ENCODE measurements at regions not wholly inside any gene's neighbourhood (a gene's known extent, or its start where the extent isn't known, plus 50 kb on each side); places are given as distances from the start of the nearest gene placed in this dataset.
"Not testable (repeated sequence)": the region's sequence is repeated elsewhere in the genome, so short reads cannot be mapped to it uniquely, and the experiment has no call there.

- no peak for FAIRE-seq
- TF ChIP-seq FOS (IDR thresholded peaks at IDR 0.05; ENCODE audit: borderline replicate concordance, insufficient read depth, low read length) = no peak
- TF ChIP-seq GATA2 (IDR thresholded peaks at IDR 0.05; ENCODE audit: insufficient read depth, insufficient read length, low read depth, low read length) = no peak
- TF ChIP-seq CTCF (IDR thresholded peaks at IDR 0.05; ENCODE audit: extremely low read depth in 1 of 2, insufficient read depth in 1 of 2, low read depth in 1 of 2, low read length in 2 of 2) = no peak
- TF ChIP-seq JUN (IDR thresholded peaks at IDR 0.05; ENCODE audit: borderline replicate concordance, insufficient read depth, insufficient read length, low read depth) = no peak
- no peak for TF ChIP-seq MYC (IDR thresholded peaks at IDR 0.05; ENCODE audit: low read depth, low read length)
- no peak for TF ChIP-seq EZH2 (IDR thresholded peaks at IDR 0.05; ENCODE audit: borderline replicate concordance, low read depth, low read length, severe bottlenecking)
- TF ChIP-seq POLR2A (IDR thresholded peaks at IDR 0.05; ENCODE audit: low read depth, low read length) = no peak
- TF ChIP-seq POLR2AphosphoS5 (IDR thresholded peaks at IDR 0.05; ENCODE audit: insufficient read depth, low read depth, low read length) = no peak
- no peak for TF ChIP-seq MAX (IDR thresholded peaks at IDR 0.05; ENCODE audit: insufficient read depth, insufficient read length)
Measured at GRCh38 chr11:10952872-10953271, 95.0 kb upstream of the ZBED5 start.

DNA sequence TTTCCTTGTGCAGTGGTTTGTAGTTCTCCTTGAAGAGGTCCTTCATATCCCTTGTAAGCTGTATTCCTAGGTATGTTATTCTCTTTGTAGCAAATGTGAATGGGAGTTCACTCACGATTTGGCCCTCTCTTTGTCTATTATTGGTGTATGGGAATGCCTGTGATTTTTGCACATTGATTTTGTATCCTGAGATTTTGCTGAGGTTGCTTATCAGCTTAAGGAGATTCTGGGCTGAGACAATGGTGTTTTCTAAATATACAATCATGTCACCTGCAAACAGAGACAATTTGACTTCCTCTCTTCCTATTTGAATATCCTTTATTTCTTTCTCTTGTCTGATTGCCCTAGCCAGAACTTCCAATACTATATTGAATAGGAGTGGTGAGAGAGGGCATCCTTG lies 90.1 kb upstream of the ZBED5 start:
- intact Hi-C loops (cut with micrococcal nuclease); FAIRE-seq; H3K4me3 ChIP-seq (replicated peaks in 1 of 3; ENCODE audit: insufficient read depth in 1 of 3, low read depth in 1 of 3, low read length in 3 of 3); H3K4me2 ChIP-seq (ENCODE audit: insufficient read depth, low read length); POLR2A ChIA-PET; H3K9me3 ChIP-seq (replicated peaks; ENCODE audit: control insufficient read depth, insufficient read depth, low read length); H2AFZ ChIP-seq (ENCODE audit: low read depth, low read length); DNase-seq (ENCODE audit: low read depth, low spot score); H3K79me2 ChIP-seq (ENCODE audit: control insufficient read depth, insufficient read depth, low read length); dilution Hi-C loops (cut with MboI; ENCODE audit: extremely low pct_ligation_motif_present, low sequenced_read_pairs); BruUV-seq (replicated peaks); H3K27me3 ChIP-seq (ENCODE audit: control insufficient read depth in 2 of 2, insufficient read depth in 2 of 2, low read length in 2 of 2); H3K27ac ChIP-seq (ENCODE audit: insufficient read depth, low read depth, low read length); H3K4me1 ChIP-seq (ENCODE audit: control insufficient read depth, extremely low read depth, insufficient read depth, low read length); H3K9ac ChIP-seq (replicated peaks; ENCODE audit: extremely low read depth, insufficient read depth, low read length); H3K9me1 ChIP-seq (replicated peaks; ENCODE audit: control insufficient read depth, extremely low read depth, insufficient read depth, low read length); H4K20me1 ChIP-seq (replicated peaks; ENCODE audit: control insufficient read depth, extremely low read depth, insufficient read depth, low read length); CTCF ChIA-PET; H3K36me3 ChIP-seq (ENCODE audit: control insufficient read depth in 2 of 2, extremely low read depth in 1 of 2, insufficient read depth in 2 of 2, low read length in 2 of 2): not testable (repeated sequence)

More at GRCh38 chr11:10952872-10953271, 95.0 kb upstream of the ZBED5 start:
- intact Hi-C loops (cut with micrococcal nuclease) = no loop called here
- no TSS peak for BruUV-seq (replicated peaks)
- Histone ChIP-seq H3K27me3 (ENCODE audit: control insufficient read depth in 2 of 2, insufficient read depth in 2 of 2, low read length in 2 of 2) (peaks cover 4 to 10% of the 10 kb centered on the region in 2 experiments), H3K4me2 (ENCODE audit: insufficient read depth, low read length) (no peak overlapping the region), H3K27ac (ENCODE audit: insufficient read depth, low read depth, low read length) (no peak overlapping the region), H3K4me3 (replicated peaks in 1 of 3; ENCODE audit: insufficient read depth in 1 of 3, low read depth in 1 of 3, low read length in 3 of 3) (no peak overlapping the region), H3K9ac (replicated peaks; ENCODE audit: extremely low read depth, insufficient read depth, low read length) (no peak overlapping the region), H3K36me3 (ENCODE audit: control insufficient read depth in 2 of 2, extremely low read depth in 1 of 2, insufficient read depth in 2 of 2, low read length in 2 of 2) (no peaks in the 10 kb centered on the region), H3K9me1 (replicated peaks; ENCODE audit: control insufficient read depth, extremely low read depth, insufficient read depth, low read length) (no peaks in the 10 kb centered on the region), H2AFZ (ENCODE audit: low read depth, low read length) (no peak overlapping the region), H3K4me1 (ENCODE audit: control insufficient read depth, extremely low read depth, insufficient read depth, low read length) (no peaks in the 10 kb centered on the region), H3K9me3 (replicated peaks; ENCODE audit: control insufficient read depth, insufficient read depth, low read length) (no peaks in the 10 kb centered on the region), H3K79me2 (ENCODE audit: control insufficient read depth, insufficient read depth, low read length) (no peaks in the 10 kb centered on the region), H4K20me1 (replicated peaks; ENCODE audit: control insufficient read depth, extremely low read depth, insufficient read depth, low read length) (no peaks in the 10 kb centered on the region)
- DNase-seq (ENCODE audit: low read depth, low spot score) = no peak
- dilution Hi-C loops (cut with MboI; ENCODE audit: extremely low pct_ligation_motif_present, low sequenced_read_pairs) = no loop called here
- ChIA-PET CTCF (interaction anchor here (1.2 kb wide), 1 partner anchor 19 kb away, joined by 3 read pairs; no protein-coding TSS in a partner anchor), POLR2A (no interaction called here)
